HG03565 (cell line): ENCODE measurements at regions not wholly inside any gene's neighbourhood (a gene's known extent, or its start where the extent isn't known, plus 50 kb on each side); places are given as distances from the start of the nearest gene placed in this dataset.

Experiments
- ATAC-seq: cut with Tn5 transposase; IDR thresholded peaks from one replicate; pipeline ENCODE4 v1.9.1; 2021; ENCODE audit warnings: mild to moderate bottlenecking, moderate library complexity; ENCODE audit not compliant: unreplicated experiment

- peak; percentile 89 for ATAC-seq
Measured at GRCh38 chr7:116145245-116145852, 65.0 kb upstream of the TES start.

GRCh38 chr7:116148108-116148507 lies 62.2 kb upstream of the TES start:
- no peak for ATAC-seq

GRCh38 chr7:116148626-116149025 lies 61.7 kb upstream of the TES start:
- no peak for ATAC-seq

GRCh38 chr7:116150588-116150987 lies 59.8 kb upstream of the TES start:
- peak; percentile 90 for ATAC-seq

DNA sequence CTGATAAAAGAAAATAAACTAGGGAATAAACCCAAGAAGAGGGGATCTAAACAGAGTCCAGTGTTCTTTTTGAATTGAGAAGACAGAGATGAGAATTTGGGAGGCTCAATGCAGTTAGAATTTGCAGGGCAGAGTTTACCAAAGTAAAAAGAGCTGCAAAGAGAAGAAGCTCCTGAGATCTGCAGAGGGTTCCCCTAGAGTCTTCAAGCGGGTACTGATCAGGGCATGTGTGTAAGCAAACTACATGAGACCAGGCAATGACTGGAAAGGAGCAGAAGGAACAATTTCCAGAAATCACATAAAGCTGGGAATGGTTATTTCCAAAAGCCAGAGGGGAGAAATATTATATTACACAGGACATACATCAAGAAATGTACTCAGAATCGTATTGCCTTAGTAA lies 58.1 kb upstream of the TES start:
- ATAC-seq: no peak

GRCh38 chr7:116153050-116153449 lies 57.3 kb upstream of the TES start:
- ATAC-seq: no peak

DNA sequence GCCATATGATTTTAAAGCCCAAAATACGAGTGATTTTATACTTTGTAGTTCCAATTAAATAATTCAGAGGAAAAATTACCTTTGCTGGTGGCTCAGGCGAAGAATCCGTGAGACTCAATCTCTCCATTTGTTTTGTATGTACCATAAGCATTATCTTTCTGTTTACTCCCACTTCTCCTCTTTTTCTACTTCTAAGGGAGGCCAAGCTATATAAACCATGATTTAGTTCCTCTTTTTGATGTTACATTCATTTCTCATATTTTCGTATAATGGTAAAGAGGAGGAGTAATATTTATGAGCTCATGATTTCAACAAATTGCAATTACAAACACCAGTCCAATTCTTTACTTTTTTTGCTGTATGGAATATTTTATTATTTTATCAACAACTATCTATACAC lies 50.6 kb upstream of the TES start:
- no peak for ATAC-seq
